ENCODE measurements at regions not wholly inside any gene's neighbourhood (a gene's known extent, or its start where the extent isn't known, plus 50 kb on each side); places are given as distances from the start of the nearest gene placed in this dataset.

DNA sequence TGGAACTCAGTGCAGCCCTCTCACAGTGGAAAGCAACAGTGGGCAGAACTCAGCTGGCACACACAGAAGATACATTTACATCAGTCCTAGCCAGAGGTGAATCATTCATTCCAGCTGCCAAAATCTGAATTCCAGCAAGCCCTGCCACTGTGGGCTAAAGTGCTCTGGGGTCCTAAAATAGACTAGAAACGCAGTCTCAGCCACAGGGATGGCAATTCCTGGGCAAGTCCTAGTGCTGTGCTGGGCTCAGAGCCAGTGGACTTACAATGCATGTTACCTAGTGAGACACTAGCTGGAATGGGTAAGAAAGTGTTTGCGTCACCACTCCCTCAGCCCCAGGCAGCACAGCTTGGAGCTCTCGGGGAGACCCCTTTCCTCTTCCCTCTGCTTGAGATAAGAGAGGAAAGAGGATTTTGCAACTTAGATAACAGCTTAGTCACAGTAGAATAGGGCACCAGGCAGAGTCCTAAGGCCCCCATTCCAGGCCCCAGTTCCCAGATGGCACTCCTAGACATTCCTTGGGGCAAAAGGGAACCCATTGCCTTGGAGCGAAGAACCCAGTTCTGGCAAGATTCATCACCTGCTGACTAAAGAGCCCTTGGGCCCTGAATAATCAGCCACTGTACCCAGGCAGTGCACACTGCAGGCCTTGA, 592.9 kb downstream of the FSCB start:
- no peak for DNase-seq
- in situ Hi-C loops (cut with MboI; ENCODE audit: low pct_unique_long_range_greater_than_20kb, low sequenced_read_pairs) = no loop called here

GRCh38 chr14:43903209-43903608, 603.9 kb downstream of the FSCB start:
- in situ Hi-C loops (cut with MboI; ENCODE audit: low pct_unique_long_range_greater_than_20kb, low sequenced_read_pairs) = no loop called here
- DNase-seq = no peak

DNA sequence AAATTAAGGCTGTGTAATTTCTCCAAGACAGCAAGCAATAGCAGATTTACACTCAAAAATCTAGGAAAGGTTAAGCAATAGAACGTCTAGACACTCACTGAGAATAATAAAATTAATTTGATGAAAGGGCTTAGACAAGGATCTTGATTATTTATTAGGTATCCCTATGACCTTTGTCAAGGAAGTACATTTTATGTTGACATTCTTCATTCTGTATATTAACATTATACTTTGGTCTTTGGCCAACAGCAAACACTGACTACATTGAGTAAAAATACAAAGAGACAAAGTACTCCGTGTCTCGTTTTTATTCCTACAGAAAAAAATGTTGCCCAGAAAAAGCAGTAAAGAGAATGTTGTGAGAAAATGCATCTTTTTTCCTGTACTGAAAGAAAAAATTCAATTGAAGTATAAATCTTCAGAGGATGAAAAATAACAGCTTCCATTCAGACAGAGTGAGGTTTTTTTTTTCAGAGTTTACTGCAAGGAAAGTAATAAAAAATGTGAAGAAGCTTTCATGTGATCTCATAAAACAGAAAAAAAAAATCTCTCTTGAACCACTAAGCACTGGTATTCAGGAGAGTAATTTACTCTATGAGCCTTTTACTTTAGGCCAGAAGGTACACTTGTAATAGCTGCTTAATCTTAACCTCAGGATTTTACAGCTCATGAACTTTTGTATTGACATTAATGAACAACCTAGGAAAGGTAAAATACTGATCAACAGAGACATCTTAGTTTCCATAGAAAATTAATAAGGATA, 605.0 kb downstream of the FSCB start:
- in situ Hi-C loops (cut with MboI; ENCODE audit: low pct_unique_long_range_greater_than_20kb, low sequenced_read_pairs) = no loop called here
- DNase-seq = no peak

GRCh38 chr14:43900173-43900655, 606.9 kb downstream of the FSCB start:
- no peak for DNase-seq
- in situ Hi-C loops (cut with MboI; ENCODE audit: low pct_unique_long_range_greater_than_20kb, low sequenced_read_pairs) = no loop called here

DNA sequence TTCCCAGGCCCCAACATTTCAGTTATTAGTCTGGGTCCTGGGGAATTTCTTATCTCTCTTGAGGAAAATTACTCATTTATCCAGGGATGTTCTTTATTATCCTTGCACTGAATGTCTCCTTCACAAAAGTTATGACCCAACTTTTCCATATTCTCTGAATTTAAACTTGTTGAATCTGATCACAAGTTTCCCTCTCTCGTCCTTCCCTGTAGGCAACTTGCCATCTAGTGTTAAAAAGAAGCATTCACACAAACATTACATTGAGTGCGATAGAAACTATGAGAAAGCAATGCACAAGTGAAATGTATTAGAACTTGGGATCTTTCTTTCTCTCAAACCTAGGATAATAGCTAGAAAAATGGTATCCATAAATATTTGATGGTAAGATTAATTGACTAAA, 608.4 kb downstream of the FSCB start:
- no peak for DNase-seq
- in situ Hi-C loops (cut with MboI; ENCODE audit: low pct_unique_long_range_greater_than_20kb, low sequenced_read_pairs) = no loop called here

GRCh38 chr14:43896044-43896443, 611.0 kb downstream of the FSCB start:
- in situ Hi-C loops (cut with MboI; ENCODE audit: low pct_unique_long_range_greater_than_20kb, low sequenced_read_pairs) = no loop called here

DNA sequence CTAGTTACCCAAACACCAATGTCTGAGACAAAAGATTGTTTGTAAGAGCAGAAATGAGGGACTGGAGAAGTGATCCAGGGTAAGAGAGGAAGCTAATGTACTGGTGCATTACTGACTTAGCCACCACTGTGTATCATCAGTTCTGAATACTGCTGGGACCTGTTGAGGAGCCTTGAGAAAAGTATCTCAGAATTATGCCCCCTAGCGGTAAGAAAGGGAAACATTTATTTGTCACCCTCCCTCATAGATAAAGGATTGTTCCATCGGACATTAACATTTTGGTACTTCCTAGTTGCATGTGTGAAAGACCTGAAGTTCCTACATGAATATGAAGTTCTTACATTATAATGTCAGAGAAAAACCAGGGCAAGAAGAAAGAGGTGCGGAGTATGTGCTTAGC, 612.5 kb downstream of the FSCB start:
- peak; percentile 44 for DNase-seq
- in situ Hi-C loops (cut with MboI; ENCODE audit: low pct_unique_long_range_greater_than_20kb, low sequenced_read_pairs) = no loop called here

More at GRCh38 chr14:43896044-43896443, 611.0 kb downstream of the FSCB start:
- no peak for DNase-seq

DNA sequence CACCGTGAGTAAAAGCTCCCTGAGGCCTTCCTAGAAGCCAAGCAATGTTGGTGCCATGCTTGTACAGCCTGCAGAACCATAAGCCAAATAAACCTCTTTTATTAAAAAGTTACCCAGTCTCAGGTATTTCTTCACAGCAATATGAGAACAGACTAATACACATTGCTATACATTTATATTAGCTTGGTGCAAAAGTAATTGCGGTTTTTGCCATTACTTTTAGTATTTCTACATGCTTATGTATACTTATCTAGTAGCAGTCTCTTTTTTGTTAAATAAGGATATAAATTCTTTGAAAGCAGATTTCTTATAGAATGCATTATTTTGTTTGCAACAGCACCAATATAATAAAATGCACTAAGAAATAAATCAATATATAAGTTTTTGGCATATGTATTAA, 619.6 kb downstream of the FSCB start:
- in situ Hi-C loops (cut with MboI; ENCODE audit: low pct_unique_long_range_greater_than_20kb, low sequenced_read_pairs) = no loop called here
- no peak for DNase-seq

GRCh38 chr14:43877351-43877960, 629.6 kb downstream of the FSCB start:
- DNase-seq = no peak
- in situ Hi-C loops (cut with MboI; ENCODE audit: low pct_unique_long_range_greater_than_20kb, low sequenced_read_pairs) = no loop called here

- no peak for DNase-seq
- in situ Hi-C loops (cut with MboI; ENCODE audit: low pct_unique_long_range_greater_than_20kb, low sequenced_read_pairs) = no loop called here
Measured at GRCh38 chr14:43872752-43873655, 634.1 kb downstream of the FSCB start.

GRCh38 chr14:43872222-43872621, 634.9 kb downstream of the FSCB start:
- in situ Hi-C loops (cut with MboI; ENCODE audit: low pct_unique_long_range_greater_than_20kb, low sequenced_read_pairs) = no loop called here
- DNase-seq = no peak

DNA sequence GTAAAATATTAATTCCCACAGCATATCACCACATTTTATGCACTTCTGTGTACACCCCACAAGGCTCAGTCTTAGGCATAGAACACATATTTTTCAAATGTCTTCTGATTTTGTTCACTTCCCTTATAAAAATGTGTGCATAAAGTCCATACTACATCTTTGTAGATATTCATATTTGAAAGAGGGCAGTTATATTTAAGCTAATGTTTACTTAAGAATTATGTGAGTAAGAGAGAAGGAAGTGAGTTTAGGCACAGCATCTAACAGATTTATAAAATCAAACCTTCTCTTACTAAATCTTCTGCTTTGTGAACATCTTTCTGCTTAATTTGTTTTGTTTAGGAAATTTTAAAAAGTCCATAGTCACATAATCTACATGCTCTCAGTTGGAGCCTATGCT, 648.1 kb downstream of the FSCB start:
- DNase-seq = no peak
- in situ Hi-C loops (cut with MboI; ENCODE audit: low pct_unique_long_range_greater_than_20kb, low sequenced_read_pairs) = no loop called here

DNA sequence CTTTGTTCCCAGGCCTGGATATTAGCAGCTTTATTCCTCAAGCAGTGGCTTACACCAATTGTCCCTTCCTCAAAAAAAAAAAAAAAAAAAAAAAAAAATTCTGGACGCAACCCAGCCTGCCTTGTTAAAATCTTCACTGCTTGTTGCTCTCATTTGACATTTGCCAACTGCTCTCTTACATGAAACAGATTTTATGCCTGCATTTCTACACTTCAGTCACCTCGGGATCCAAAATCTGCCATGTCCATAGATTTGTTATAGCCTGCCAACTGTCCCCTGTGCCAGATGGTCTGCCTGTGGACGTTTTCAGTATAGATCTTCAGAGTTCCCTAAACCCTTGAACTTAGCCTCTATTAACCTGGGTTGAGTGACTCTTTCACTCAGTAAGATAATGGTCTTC, 651.5 kb downstream of the FSCB start:
- in situ Hi-C loops (cut with MboI; ENCODE audit: low pct_unique_long_range_greater_than_20kb, low sequenced_read_pairs) = no loop called here
- DNase-seq = no peak

- in situ Hi-C loops (cut with MboI; ENCODE audit: low pct_unique_long_range_greater_than_20kb, low sequenced_read_pairs) = no loop called here
- no peak for DNase-seq
Measured at GRCh38 chr14:43853541-43853940, 653.5 kb downstream of the FSCB start.

- in situ Hi-C loops (cut with MboI; ENCODE audit: low pct_unique_long_range_greater_than_20kb, low sequenced_read_pairs) = no loop called here
Measured at GRCh38 chr14:43803076-43803689, 703.9 kb downstream of the FSCB start.

GRCh38 chr14:43795600-43796228, 711.4 kb downstream of the FSCB start:
- in situ Hi-C loops (cut with MboI; ENCODE audit: low pct_unique_long_range_greater_than_20kb, low sequenced_read_pairs) = no loop called here
- peak; percentile 4 for DNase-seq

More at GRCh38 chr14:43803076-43803689, 703.9 kb downstream of the FSCB start:
- no peak for DNase-seq

DNA sequence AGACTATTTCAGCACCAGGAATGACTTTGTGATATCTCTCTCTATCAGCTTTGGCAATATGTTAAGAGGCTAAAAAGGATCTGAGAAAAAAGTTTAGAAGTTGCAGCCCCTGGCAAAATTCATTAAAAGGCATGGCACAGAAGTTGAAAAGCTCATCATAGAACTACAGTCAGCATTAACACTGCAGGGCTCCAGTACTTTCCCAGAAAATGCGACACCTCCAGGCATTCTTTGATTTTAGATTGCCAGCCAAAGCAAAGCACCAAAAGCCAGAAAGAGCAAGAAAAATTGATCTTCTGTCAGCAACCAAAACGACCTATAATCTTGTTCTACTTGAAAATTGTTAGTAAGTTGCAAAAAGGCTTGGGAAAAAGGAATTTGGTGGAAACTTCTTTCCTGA, 713.5 kb downstream of the FSCB start:
- no peak for DNase-seq
- in situ Hi-C loops (cut with MboI; ENCODE audit: low pct_unique_long_range_greater_than_20kb, low sequenced_read_pairs) = no loop called here

- in situ Hi-C loops (cut with MboI; ENCODE audit: low pct_unique_long_range_greater_than_20kb, low sequenced_read_pairs) = no loop called here
Measured at GRCh38 chr14:43792980-43793379, 714.1 kb downstream of the FSCB start.

More at GRCh38 chr14:43792980-43793379, 714.1 kb downstream of the FSCB start:
- DNase-seq = no peak
